Posterior cingulate gyrus (tissue), 11 donors: ENCODE measurements at regions not wholly inside any gene's neighbourhood (a gene's known extent, or its start where the extent isn't known, plus 50 kb on each side); places are given as distances from the start of the nearest gene placed in this dataset.
"Not testable (repeated sequence)": the region's sequence is repeated elsewhere in the genome, so short reads cannot be mapped to it uniquely, and the experiment has no call there.

ENCODE experiments used
- DNase-seq, 10 donors: peaks; one replicate each; pipeline versions ENCODE4 v3.0.0 to v3.0.0-alpha.2; 2020 to 2021; ENCODE audit warnings: mixed read lengths in 3 of 10
- intact Hi-C: fragments of 100-400 bp; cut with DNase I; formaldehyde crosslinking; loops from one replicate; pipeline ENCODE4 v1.15.1; 2023

GRCh38 chr2:67883316-67884087 lies 179.3 kb downstream of the C1D start:
- intact Hi-C loops = no loop called here
- no peak for DNase-seq

GRCh38 chr2:67888351-67889005 lies 174.3 kb downstream of the C1D start:
- intact Hi-C loops = no loop called here
- DNase-seq = no peak

DNA sequence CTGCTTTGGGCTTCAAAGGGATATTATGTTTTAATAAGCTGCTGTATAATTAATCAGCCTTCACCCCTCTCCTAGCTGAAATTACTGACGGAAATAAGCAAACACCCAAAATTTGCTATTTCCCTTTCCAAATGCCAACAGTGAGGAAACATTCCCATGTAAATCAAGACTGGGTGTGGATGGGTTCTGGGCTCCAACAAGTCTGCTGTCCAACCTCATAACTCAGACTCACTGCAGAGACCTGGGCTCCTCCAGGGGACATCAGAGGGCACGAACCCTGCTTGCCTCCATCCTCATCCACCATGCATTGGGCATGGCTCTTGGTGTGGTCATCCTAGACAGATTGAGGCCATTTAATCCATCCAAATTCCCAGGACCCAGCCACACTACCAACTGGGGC lies 173.7 kb downstream of the C1D start:
- intact Hi-C loops = no loop called here
- no peak for DNase-seq

DNA sequence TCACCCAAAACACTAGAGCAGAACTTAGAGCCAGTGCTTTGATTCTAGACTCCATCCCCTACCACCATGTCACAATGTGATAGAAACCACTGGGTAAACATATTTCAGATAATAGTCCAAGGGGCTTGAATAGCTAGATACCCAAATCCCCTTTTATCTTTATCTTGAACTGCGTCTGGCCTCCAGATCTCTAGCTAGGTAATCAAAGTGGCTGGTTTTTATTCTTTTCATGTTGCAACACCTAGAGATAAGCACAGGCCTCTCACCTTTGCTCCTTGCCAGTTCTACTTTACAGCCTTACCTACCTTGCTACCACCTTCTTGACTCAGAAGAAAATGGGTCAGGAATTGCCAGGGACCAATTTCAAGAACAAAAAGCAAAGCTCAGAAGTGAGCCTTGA lies 171.2 kb downstream of the C1D start:
- intact Hi-C loops = no loop called here
- DNase-seq = no peak

DNA sequence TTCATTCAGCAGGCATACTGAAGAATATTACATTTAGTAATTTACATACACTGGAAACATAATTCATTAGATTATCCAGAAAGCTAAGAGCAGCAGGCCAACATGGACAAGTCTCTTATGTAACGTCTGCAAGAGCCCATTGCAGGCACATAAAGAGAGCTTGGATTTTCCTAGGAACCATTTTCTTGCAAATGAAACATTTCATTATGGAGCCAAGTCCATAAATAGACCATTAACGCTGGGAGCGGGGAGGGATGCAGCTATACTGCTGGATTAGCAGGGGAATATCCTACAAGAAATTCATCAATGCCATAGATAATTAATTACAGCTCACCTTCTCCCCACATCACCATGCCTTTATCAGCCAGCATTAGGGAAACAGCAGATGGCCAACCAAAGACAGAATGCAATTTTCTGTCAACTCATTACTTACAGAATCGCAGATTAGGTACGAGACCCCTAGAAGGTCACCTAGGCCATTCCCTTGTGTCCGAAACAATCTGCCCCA lies 170.4 kb downstream of the C1D start:
- intact Hi-C loops = no loop called here

GRCh38 chr2:67895227-67895941 lies 167.4 kb downstream of the C1D start:
- no peak for DNase-seq
- intact Hi-C loops = no loop called here

More for the DNA sequence above, 170.4 kb downstream of the C1D start:
- DNase-seq = no peak

DNA sequence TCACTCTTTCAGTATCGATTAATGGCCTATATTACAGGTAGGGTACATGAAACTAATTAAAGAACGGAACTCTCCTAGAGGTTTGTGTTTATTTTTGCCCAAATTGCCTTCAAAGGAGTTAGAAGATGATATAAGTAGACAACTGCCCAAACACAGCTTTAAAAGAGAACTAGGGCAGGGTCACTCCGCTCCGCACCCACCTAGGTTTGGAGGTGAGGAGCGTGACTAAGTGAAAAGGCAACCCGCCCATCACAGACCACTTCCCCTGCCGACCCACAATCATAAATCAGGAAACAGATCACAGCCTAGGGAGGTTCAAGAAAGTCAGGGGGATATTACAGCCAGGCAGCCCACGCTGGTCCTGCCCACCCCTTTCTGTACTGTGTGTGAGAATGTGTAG lies 166.7 kb downstream of the C1D start:
- no peak for DNase-seq
- intact Hi-C loops = no loop called here

GRCh38 chr2:67896476-67896875 lies 166.3 kb downstream of the C1D start:
- no peak for DNase-seq
- intact Hi-C loops = no loop called here

GRCh38 chr2:67898595-67898994 lies 164.2 kb downstream of the C1D start:
- intact Hi-C loops = no loop called here
- no peak for DNase-seq

GRCh38 chr2:67899187-67899586 lies 163.6 kb downstream of the C1D start:
- intact Hi-C loops = no loop called here
- DNase-seq = no peak

- no peak for DNase-seq
- intact Hi-C loops = no loop called here
Observed at GRCh38 chr2:67900826-67901225, 162.0 kb downstream of the C1D start.

DNA sequence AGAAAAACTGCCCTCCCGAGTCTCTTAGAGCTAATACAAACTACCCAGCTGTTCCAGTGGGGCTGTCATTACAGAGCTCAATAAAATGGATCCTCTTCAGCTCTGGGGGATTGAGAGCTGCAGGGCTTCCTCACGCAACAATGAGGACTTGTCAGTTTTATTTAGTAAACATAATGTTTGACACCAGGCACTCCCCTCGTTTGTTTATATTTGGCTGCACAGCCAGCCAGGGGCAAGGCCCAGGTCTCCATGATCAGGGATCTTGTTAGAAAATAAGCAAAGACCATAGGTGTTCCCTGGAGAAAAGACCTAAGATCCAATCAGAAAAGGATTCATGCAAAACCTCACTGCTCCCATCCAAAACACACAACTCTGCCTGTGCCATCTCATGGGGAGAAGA lies 158.2 kb downstream of the C1D start:
- intact Hi-C loops = no loop called here
- no peak for DNase-seq

GRCh38 chr2:67904966-67905365 lies 157.8 kb downstream of the C1D start:
- intact Hi-C loops = no loop called here
- DNase-seq = no peak

DNA sequence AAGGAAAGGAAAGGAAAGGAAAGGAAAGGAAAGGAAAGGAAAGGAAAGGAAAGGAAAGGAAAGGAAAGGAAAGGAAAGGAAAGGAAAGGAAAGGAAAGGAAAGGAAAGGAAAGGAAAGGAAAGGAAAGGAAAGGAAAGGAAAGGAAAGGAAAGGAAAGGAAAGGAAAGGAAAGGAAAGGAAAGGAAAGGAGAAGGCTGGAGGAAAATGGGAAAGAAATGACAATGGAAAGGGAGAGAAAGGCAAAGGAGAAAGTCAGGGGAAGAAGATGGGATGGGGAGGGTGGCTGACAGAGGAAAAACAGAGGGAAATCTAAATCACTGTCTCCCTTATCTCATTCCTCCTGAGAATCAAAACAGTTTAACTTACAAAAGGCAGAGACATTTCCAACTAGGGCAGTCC lies 156.3 kb downstream of the C1D start:
- intact Hi-C loops, DNase-seq: not testable (repeated sequence)

- DNase-seq = no peak
Observed at GRCh38 chr2:67917332-67918054, 145.3 kb downstream of the C1D start.

GRCh38 chr2:67918471-67918870 lies 144.3 kb downstream of the C1D start:
- intact Hi-C loops = no loop called here
- DNase-seq = no peak

More at GRCh38 chr2:67917332-67918054, 145.3 kb downstream of the C1D start:
- intact Hi-C loops = no loop called here

DNA sequence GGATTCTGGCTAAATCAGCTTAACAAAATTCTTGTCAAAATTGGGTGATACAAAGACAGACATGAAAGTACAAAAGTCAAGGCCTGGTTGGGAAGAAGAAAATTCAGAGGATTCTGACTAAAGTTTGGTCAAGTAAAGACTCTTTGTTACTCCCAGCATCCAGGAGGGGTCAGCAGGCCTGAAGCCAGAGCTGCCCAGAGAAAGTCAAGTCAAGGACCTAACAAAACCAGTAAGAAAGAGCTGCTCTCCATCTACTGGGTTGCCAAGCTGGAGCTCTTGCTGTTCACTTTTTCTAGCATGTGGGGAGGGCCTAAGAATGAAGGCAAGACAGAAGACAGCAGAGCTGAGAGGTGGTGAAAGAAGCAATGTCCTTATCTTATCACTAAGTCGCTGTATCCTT lies 143.3 kb downstream of the C1D start:
- intact Hi-C loops = no loop called here
- DNase-seq = no peak

DNA sequence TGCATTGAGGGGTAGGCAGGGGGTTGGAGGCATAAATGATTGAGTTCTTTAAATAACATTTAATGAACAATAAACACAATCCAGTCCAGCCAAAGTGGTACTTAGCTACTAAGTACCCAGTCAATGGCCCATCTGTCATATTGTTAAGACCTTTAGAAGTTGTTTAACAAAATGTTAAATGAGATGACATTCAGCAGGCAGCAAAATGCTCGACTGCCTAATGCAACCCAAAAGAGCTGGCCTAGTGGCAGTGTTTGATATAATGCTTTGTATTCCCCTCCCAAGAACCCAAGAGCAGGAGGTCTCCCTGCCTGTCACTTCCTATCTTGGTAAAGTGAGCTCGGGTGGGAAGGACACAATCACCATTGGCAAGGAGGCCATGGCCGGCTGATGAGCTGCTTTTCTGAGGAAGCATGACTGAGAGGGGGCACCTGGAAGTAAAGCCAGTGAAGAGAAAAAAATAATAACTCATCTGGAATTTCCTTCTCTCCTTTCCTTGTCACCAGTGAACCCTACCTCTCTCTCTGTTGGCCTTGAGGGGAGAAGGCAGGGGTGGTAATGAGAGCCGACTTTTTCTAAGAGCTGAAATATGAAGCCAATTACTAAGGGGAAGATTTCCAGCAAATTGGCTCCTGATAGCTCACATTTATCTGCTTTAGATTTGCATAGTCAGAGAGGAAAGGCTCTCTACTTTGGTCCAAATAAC lies 140.6 kb downstream of the C1D start:
- intact Hi-C loops = no loop called here
- no peak for DNase-seq

DNA sequence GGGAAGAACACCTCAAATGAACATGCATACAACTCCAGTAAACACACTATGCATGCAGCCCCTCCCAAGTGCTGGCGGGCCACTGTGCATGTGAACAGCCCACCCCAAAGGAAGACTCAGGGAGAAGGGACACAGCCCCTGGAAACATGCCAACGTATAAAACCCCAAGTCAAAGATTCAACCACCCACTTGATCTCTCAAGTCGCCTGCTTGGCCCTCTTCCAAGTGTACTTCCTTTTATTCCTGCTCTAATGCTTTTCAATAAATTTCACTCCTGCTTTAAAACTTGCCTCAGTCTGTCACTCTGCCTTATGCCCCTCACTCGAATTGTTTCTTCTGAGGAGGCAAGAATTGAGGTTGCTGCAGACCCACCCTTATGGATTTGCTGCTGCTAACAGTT lies 139.1 kb downstream of the C1D start:
- no peak for DNase-seq

DNA sequence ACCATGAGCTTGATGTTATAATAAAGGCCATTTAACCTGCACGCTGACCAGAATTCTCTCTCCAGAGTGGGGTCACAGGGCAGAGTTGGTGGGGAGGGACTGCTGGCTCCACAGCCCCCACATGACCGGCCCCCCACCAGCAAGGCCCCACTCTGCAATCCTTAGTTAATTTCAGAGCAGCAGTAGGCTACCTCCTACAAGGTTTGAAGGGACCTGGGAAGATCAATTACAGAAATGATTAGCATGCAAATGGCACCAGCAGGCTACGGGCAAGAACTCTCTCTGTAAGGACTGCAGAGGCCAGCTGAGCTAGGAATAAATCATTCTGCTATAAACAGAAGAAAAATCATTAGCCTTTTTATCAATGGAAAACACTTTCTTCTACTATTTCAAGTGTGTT lies 135.3 kb downstream of the C1D start:
- intact Hi-C loops = no loop called here
- no peak for DNase-seq

More for the DNA sequence above, 139.1 kb downstream of the C1D start:
- intact Hi-C loops = no loop called here
